Uterus (tissue), 2 donors: ENCODE measurements at regions not wholly inside any gene's neighbourhood (a gene's known extent, or its start where the extent isn't known, plus 50 kb on each side); places are given as distances from the start of the nearest gene placed in this dataset.

ENCODE experiments used
- CTCF ChIP-seq, 4 experiments: fragments of 200-600 bp in 2 of 4; fragments of 450-650 bp in 2 of 4; sonication (generic) in 2 of 4; IDR thresholded peaks; one replicate each; pipeline ENCODE4 v1.5.1; 2016 to 2019; ENCODE audit warnings: antibody characterized with exemption in 4 of 4, mild to moderate bottlenecking in 2 of 4, moderate library complexity in 1 of 4
- POLR2A ChIP-seq, 2 donors: fragments of 450-650 bp; IDR thresholded peaks; one replicate each; pipeline ENCODE4 v1.6.1; 2016; ENCODE audit warnings: antibody characterized with exemption in 2 of 2, mild to moderate bottlenecking in 1 of 2, moderate library complexity in 1 of 2

GRCh38 chr2:223117533-223117932 is 65.5 kb downstream of the KCNE4 start:
- no peak for TF ChIP-seq CTCF (IDR thresholded peaks at IDR 0.05)
- no peak for TF ChIP-seq POLR2A (IDR thresholded peaks at IDR 0.05)
